Pancreas (tissue), 10 donors: ENCODE measurements at regions not wholly inside any gene's neighbourhood (a gene's known extent, or its start where the extent isn't known, plus 50 kb on each side); places are given as distances from the start of the nearest gene placed in this dataset.

Source experiments
- ATAC-seq, 4 donors: fragments of 200-7000 bp; cut with Tn5 transposase; one replicate each; pipeline versions ENCODE4 v1.8.0 to v1.9.1; 2020; ENCODE audit warnings: mild to moderate bottlenecking in 4 of 4, moderate library complexity in 4 of 4
- DNase-seq, 6 donors: peaks; one replicate each; pipeline ENCODE4 v3.0.0-alpha.2; 2020
- FAIRE-seq: peaks from 2 replicates; lab custom pipeline; 2012; peaks lifted over from hg19 to GRCh38; lab: Jason Lieb, UNC
- H3K27ac ChIP-seq, 4 donors: fragments of 200-600 bp; sonication (generic); 1 replicate in 3 of 4; 2 replicates in 1 of 4; pipeline versions ENCODE4 v1.5.0 to v1.8.0; 2020
- H3K27me3 ChIP-seq, 4 donors: fragments of 200-600 bp; one replicate each; pipeline ENCODE4 v1.8.0; 2021
- H3K36me3 ChIP-seq, 3 donors: fragments of 200-600 bp; sonication (generic) in 1 of 3; one replicate each; pipeline versions ENCODE4 v1.5.0 to v1.8.0; 2020 to 2021
- H3K4me1 ChIP-seq, 3 donors: fragments of 200-600 bp; one replicate each; pipeline ENCODE4 v1.8.0; 2021
- H3K4me3 ChIP-seq, 4 donors: fragments of 200-600 bp; sonication (generic) in 2 of 4; one replicate each; pipeline versions ENCODE4 v1.5.0 to v1.8.0; 2020 to 2021
- H3K9me3 ChIP-seq, 4 donors: fragments of 200-600 bp; one replicate each; pipeline ENCODE4 v1.8.0; 2021
- CTCF ChIP-seq, 4 donors: fragments of 200-600 bp; sonication (generic) in 3 of 4; IDR thresholded peaks; one replicate each; pipeline versions ENCODE4 v1.5.0 to v1.8.0; 2021; ENCODE audit warnings: antibody characterized with exemption in 4 of 4
- WGBS, 2 donors: extraction: QIAGEN DNeasy Blood & Tissue Kit; methylation state at CpG; one replicate each; pipeline ENCODE4 v1.1.7; 2013; 5-methylcytosine and 5-hydroxymethylcytosine counted together
- intact Hi-C, 3 donors: fragments of 100-400 bp; cut with DNase I; formaldehyde crosslinking; loops; one replicate each; pipeline versions ENCODE4 v1.11.1 to v1.14.2; 2022
- donor health status: healthy with polysubstance abuse.
- donor health status: DM: no; HTN: no; CAD: no; lungs with moderate emphysema.
- donor health status: DM: no; HTN: no; CAD: no.
- donor health status: control.
- donor health status: control.
- donor health status: Bipolar disorder and iron deficiency.
- donor health status: DM: yes; HTN: yes; CAD: no.
- donor health status: DM: no; HTN: no; CAD: no.
- donor health status: DM: no; HTN: no; CAD: no.
- donor health status: DM: yes; HTN: yes; CAD: no.

GRCh38 chr6:170186006-170186935 lies 104.6 kb downstream of the DLL1 start:
- FAIRE-seq, result no peak
- intact Hi-C loops, result loop anchor here in 1 of 3 donors (10.0 kb wide), 1 partner anchor 99 kb away; no protein-coding TSS in a partner anchor
- ATAC-seq, result no peak
- WGBS, 2 donors, result 82 to 84% methylated on average over 30 of the region's 30 CpGs
- H3K4me1 ChIP-seq, result no peaks in the 10 kb centered on the region
- H3K4me3 ChIP-seq, result no peak overlapping the region
- H3K9me3 ChIP-seq, result no peaks in the 10 kb centered on the region
- no peaks in the 10 kb centered on the region for H3K27me3 ChIP-seq
- no peak for TF ChIP-seq CTCF (IDR thresholded peaks at IDR 0.05)
- H3K27ac ChIP-seq, result no peak overlapping the region
- H3K36me3 ChIP-seq, result no peaks in the 10 kb centered on the region
- peak in 1 of 6 donors; percentile 11 for DNase-seq

DNA sequence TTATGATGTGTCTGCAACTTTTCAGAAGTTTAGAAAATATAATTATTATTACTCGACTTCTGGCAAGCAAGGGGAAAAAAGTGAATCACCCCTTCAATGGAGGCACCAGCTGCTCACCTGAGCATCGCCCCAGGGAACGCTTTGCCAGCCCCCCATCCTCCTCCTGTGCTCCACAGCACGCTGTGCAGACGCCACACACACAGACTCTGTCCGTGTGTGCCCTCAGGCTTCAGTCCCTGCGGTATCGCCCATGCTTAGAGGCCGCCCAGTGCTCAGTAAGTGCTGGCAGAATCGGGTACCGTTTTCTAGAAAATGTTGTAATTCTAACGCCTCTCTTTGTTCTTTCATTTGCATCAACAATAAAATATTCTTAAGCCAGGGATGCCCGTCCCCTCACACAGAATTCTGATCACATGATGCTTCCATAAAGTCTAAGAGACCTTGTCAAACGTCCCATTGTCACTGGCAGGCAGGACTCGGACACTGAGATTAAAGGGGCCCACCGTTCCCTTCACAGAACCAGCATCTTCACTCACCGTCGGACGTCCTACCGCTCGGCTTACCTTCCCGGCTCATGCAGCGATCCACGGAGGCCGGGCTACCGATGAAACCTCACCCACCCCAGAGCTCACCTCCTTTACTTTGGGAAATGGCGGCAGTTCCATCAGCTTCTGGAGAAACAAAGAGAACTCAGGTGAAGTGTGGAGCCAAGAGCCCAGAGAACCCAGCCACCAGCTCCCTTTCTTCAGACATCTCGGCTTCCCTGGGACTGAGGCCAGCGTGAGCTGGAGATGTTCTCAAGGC lies 105.5 kb downstream of the DLL1 start:
- Histone ChIP-seq H3K27ac (no peak overlapping the region), H3K27me3 (no peaks in the 10 kb centered on the region), H3K4me3 (no peak overlapping the region), H3K4me1 (no peaks in the 10 kb centered on the region), H3K9me3 (no peaks in the 10 kb centered on the region), H3K36me3 (no peaks in the 10 kb centered on the region)
- intact Hi-C loops, result loop anchor here in 1 of 3 donors (10.0 kb wide), 1 partner anchor 99 kb away; no protein-coding TSS in a partner anchor
- DNase-seq, result no peak
- FAIRE-seq, result no peak
- ATAC-seq, result no peak
- 91 to 92% methylated on average over 29 of the region's 29 CpGs for WGBS, 2 donors
- TF ChIP-seq CTCF (IDR thresholded peaks at IDR 0.05), result no peak

DNA sequence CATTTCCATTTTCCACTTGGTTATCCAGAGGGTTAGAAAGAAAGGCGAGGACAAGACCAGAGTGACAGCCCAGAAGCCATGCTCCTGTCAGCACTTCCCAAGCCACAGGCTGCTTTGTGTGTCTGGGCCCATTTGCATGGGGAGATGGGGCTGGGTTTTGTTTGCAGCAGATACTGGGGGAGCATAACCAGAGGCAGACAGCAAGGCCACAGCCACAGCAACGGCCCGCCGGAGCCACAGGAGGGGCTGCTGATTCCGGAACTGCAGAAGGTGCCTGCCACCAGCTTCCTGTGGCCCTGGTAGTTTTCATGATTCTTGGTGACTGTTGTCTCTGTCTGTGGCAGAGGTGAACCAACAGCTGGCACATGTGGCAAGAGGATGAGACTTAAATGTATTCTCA lies 106.6 kb downstream of the DLL1 start:
- Histone ChIP-seq H3K9me3 (no peaks in the 10 kb centered on the region), H3K4me3 (no peak overlapping the region), H3K27ac (no peak overlapping the region), H3K36me3 (no peaks in the 10 kb centered on the region), H3K4me1 (peaks cover 0 to 5% (median 4%) of the 10 kb centered on the region in 3 donors), H3K27me3 (no peaks in the 10 kb centered on the region)
- DNase-seq (no peak), ATAC-seq (no peak), FAIRE-seq (no peak)
- TF ChIP-seq CTCF (IDR thresholded peaks at IDR 0.05), result no peak
- WGBS, 2 donors, result 93 to 98% methylated on average over 5 of the region's 5 CpGs
- intact Hi-C loops, result loop anchor here in 2 of 3 donors (5.0 to 10.0 kb wide), 2 partner anchors 48 to 100 kb away; no protein-coding TSS in a partner anchor

GRCh38 chr6:170183521-170183920 lies 107.4 kb downstream of the DLL1 start:
- H3K27me3 ChIP-seq, result no peaks in the 10 kb centered on the region
- TF ChIP-seq CTCF (IDR thresholded peaks at IDR 0.05), result no peak
- H3K4me3 ChIP-seq, result no peak overlapping the region
- intact Hi-C loops, result loop anchor here in 2 of 3 donors (5.0 to 10.0 kb wide), 2 partner anchors 49 to 101 kb away; no protein-coding TSS in a partner anchor
- no peak overlapping the region for H3K27ac ChIP-seq
- H3K36me3 ChIP-seq, result no peaks in the 10 kb centered on the region
- FAIRE-seq (no peak), ATAC-seq (no peak), DNase-seq (no peak)
- no peaks in the 10 kb centered on the region for H3K9me3 ChIP-seq
- peaks cover 3 to 10% (median 6%) of the 10 kb centered on the region in 3 donors for H3K4me1 ChIP-seq
